ENCODE measurements at regions not wholly inside any gene's neighbourhood (a gene's known extent, or its start where the extent isn't known, plus 50 kb on each side); places are given as distances from the start of the nearest gene placed in this dataset.

DNA sequence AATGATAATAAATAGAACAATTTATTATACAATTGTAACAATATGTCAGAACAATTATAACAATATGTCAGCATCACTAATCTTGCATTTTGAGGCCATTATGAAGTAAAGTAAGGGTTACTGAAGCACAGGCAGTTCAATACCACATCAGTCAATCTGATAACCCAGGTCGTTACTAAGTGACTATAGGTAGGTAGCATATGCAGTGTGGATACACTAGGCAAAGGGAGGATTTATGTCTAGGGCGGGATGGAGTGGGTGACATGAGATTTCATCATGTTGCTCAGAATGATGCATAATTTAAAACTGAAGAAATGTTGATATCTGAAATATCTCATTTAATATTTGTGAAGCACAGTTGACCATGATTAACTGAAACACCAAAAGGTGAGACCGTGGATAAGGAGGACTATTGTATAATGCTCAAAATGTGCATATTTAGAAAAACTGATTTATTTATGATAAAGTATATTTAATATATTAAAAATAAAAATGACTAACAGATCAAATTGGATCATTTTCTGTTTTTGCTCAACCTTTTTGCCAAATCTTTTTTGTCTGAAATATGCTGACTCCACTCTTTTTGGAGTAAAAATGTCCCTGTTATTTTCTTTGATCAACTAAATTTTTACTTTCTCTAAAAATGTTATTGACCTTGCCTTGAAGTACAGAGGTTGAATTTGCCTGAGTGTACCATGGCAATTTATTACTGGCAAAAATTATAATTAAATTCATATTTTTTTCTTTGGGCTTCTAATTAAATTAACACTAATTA lies 1189.4 kb upstream of the USP15 start:
- TF ChIP-seq, protein P1, sequence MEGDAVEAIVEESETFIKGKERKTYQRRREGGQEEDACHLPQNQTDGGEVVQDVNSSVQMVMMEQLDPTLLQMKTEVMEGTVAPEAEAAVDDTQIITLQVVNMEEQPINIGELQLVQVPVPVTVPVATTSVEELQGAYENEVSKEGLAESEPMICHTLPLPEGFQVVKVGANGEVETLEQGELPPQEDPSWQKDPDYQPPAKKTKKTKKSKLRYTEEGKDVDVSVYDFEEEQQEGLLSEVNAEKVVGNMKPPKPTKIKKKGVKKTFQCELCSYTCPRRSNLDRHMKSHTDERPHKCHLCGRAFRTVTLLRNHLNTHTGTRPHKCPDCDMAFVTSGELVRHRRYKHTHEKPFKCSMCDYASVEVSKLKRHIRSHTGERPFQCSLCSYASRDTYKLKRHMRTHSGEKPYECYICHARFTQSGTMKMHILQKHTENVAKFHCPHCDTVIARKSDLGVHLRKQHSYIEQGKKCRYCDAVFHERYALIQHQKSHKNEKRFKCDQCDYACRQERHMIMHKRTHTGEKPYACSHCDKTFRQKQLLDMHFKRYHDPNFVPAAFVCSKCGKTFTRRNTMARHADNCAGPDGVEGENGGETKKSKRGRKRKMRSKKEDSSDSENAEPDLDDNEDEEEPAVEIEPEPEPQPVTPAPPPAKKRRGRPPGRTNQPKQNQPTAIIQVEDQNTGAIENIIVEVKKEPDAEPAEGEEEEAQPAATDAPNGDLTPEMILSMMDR (IDR thresholded peaks at IDR 0.05; ENCODE audit: low read depth, low read length), result no peak
- TF ChIP-seq EZH2phosphoT487 (IDR thresholded peaks at IDR 0.05; ENCODE audit: low read depth), result no peak

Measured in OCI-LY3 (cell line).